ENCODE measurements at regions not wholly inside any gene's neighbourhood (a gene's known extent, or its start where the extent isn't known, plus 50 kb on each side); places are given as distances from the start of the nearest gene placed in this dataset.

DNA sequence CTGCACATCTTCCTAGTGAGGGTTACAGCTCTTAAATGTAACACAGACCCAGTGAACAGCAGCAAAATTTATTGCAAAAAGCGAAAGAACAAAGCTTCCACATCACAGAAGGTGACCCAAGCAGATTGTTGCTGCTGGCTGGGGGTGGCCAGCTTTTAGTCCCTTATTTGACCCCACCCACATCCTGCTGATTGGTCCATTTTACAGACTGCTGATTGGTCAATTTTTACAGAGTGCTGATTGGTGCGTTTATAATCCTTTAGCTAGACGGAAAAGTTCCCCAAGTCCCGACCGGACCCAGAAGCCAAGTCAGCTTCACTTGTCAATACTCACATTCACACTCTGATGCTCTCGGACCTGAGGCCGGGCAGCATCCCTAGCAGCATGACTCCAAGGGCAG lies 154.5 kb upstream of the ATP10A start:
- intact Hi-C loops (cut with DNase I; ENCODE audit: low total_unique reads): no loop called here
- no peak for TF ChIP-seq POLR2A (IDR thresholded peaks at IDR 0.05)
- no peak for TF ChIP-seq POLR2AphosphoS5 (IDR thresholded peaks at IDR 0.05)
- TF ChIP-seq, protein P1, sequence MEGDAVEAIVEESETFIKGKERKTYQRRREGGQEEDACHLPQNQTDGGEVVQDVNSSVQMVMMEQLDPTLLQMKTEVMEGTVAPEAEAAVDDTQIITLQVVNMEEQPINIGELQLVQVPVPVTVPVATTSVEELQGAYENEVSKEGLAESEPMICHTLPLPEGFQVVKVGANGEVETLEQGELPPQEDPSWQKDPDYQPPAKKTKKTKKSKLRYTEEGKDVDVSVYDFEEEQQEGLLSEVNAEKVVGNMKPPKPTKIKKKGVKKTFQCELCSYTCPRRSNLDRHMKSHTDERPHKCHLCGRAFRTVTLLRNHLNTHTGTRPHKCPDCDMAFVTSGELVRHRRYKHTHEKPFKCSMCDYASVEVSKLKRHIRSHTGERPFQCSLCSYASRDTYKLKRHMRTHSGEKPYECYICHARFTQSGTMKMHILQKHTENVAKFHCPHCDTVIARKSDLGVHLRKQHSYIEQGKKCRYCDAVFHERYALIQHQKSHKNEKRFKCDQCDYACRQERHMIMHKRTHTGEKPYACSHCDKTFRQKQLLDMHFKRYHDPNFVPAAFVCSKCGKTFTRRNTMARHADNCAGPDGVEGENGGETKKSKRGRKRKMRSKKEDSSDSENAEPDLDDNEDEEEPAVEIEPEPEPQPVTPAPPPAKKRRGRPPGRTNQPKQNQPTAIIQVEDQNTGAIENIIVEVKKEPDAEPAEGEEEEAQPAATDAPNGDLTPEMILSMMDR (IDR thresholded peaks at IDR 0.05 in 8 of 11, conservative IDR thresholded peaks at IDR 0.05 in 3 of 11): no peak
- Histone ChIP-seq H3K4me3 (no peak overlapping the region), H3K4me1 (no peaks in the 10 kb centered on the region), H3K9me3 (no peaks in the 10 kb centered on the region), H3K27ac (no peak overlapping the region), H3K27me3 (replicated peaks in 1 of 7) (peaks cover 0 to 29% (median 0%) of the 10 kb centered on the region in 7 donors), H3K36me3 (no peaks in the 10 kb centered on the region)
- DNase-seq: no peak
- WGBS, 5 donors: 93 to 96% (median 95%) methylated on average over 7 of the region's 7 CpGs

DNA sequence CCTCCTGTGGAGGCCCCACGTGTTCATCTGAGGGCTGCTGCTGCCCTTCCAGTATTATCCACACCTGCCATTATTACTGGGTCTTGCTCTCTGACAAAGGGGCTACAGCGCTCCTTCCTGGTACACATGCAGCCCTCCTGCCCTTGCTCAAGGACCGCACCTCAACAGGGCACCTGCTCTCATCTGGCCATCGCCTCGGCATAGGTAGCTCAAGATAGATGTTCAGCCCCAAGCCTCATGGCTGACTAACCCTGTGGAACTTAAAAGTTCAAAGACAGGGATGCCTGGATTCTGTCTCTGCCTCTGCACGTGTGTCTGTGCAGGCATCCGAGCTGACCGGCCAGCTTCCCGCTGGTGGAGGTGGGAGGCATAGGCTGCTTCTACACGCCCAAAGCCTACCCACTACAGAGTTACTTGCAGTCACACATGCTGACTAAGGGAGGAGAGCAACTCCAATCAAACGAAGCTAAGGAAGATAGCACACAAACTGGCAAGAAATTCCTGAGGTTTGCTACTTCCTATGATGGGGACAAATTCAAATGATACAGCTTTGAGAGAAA lies 152.5 kb upstream of the ATP10A start:
- intact Hi-C loops (cut with DNase I; ENCODE audit: low total_unique reads): no loop called here
- Histone ChIP-seq H3K36me3 (no peaks in the 10 kb centered on the region), H3K4me1 (no peaks in the 10 kb centered on the region), H3K27me3 (replicated peaks in 1 of 7) (peaks cover 0 to 29% (median 0%) of the 10 kb centered on the region in 7 donors), H3K4me3 (no peak overlapping the region), H3K9me3 (peaks cover 0 to 12% (median 3%) of the 10 kb centered on the region in 8 donors), H3K27ac (no peak overlapping the region)
- 72 to 79% (median 76%) methylated on average over 11 of the region's 11 CpGs for WGBS, 5 donors
- DNase-seq: no peak
- TF ChIP-seq POLR2A (IDR thresholded peaks at IDR 0.05) (no peak), POLR2AphosphoS5 (IDR thresholded peaks at IDR 0.05) (no peak)
- TF ChIP-seq, protein P1 (IDR thresholded peaks at IDR 0.05 in 8 of 11, conservative IDR thresholded peaks at IDR 0.05 in 3 of 11): no peak

DNA sequence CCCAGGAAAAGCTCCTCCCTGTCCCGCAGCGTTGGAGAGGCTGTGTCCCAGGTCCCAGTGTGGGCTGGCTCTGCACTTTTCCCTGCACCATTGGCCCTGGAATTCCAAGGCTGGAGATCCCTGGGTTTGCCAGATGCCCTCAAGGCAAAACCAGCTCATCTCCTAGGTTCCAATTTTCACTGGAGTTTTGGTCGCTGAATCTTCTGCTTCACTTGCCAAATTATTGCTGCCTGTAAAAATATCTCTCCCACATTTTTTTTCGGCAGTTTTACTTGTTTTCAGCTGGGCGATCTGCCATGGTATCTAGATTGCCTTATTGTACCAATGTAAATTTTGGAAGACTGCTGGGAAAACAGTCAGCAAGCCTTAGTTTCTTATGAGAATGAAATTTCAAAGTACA lies 150.9 kb upstream of the ATP10A start:
- peaks cover 0 to 29% (median 0%) of the 10 kb centered on the region in 7 donors for H3K27me3 ChIP-seq (replicated peaks in 1 of 7)
- H3K9me3 ChIP-seq: peaks cover 0 to 17% (median 7%) of the 10 kb centered on the region in 8 donors
- no peak overlapping the region for H3K27ac ChIP-seq
- 72 to 87% (median 77%) methylated on average over 5 of the region's 5 CpGs for WGBS, 5 donors
- H3K4me1 ChIP-seq: no peaks in the 10 kb centered on the region
- TF ChIP-seq POLR2A (IDR thresholded peaks at IDR 0.05) (no peak), POLR2AphosphoS5 (IDR thresholded peaks at IDR 0.05) (no peak)
- TF ChIP-seq, protein P1 (IDR thresholded peaks at IDR 0.05 in 8 of 11, conservative IDR thresholded peaks at IDR 0.05 in 3 of 11): no peak
- no peak overlapping the region for H3K4me3 ChIP-seq
- DNase-seq: no peak
- H3K36me3 ChIP-seq: no peaks in the 10 kb centered on the region
- intact Hi-C loops (cut with DNase I; ENCODE audit: low total_unique reads): no loop called here

- intact Hi-C loops (cut with DNase I; ENCODE audit: low total_unique reads): no loop called here
- H3K9me3 ChIP-seq: peaks cover 0 to 18% (median 7%) of the 10 kb centered on the region in 8 donors
- H3K36me3 ChIP-seq: no peaks in the 10 kb centered on the region
- no peak overlapping the region for H3K4me3 ChIP-seq
- TF ChIP-seq POLR2A (IDR thresholded peaks at IDR 0.05) (no peak), POLR2AphosphoS5 (IDR thresholded peaks at IDR 0.05) (no peak)
- TF ChIP-seq, protein P1 (IDR thresholded peaks at IDR 0.05 in 8 of 11, conservative IDR thresholded peaks at IDR 0.05 in 3 of 11): no peak
- H3K27ac ChIP-seq: no peak overlapping the region
- H3K4me1 ChIP-seq: no peaks in the 10 kb centered on the region
- peaks cover 0 to 29% (median 0%) of the 10 kb centered on the region in 7 donors for H3K27me3 ChIP-seq (replicated peaks in 1 of 7)
- no peak for DNase-seq
- 78 to 97% (median 87%) methylated on average over 3 of the region's 3 CpGs for WGBS, 5 donors
Measured at GRCh38 chr15:26011916-26012315, 148.8 kb upstream of the ATP10A start.
